ENCODE measurements at regions not wholly inside any gene's neighbourhood (a gene's known extent, or its start where the extent isn't known, plus 50 kb on each side); places are given as distances from the start of the nearest gene placed in this dataset.
"Not testable (repeated sequence)": the region's sequence is repeated elsewhere in the genome, so short reads cannot be mapped to it uniquely, and the experiment has no call there.

- no peak for DNase-seq (ENCODE audit: low read depth, low spot score)
Observed at GRCh38 chr7:52779004-52779403, 256.4 kb upstream of the POM121L12 start.

DNA sequence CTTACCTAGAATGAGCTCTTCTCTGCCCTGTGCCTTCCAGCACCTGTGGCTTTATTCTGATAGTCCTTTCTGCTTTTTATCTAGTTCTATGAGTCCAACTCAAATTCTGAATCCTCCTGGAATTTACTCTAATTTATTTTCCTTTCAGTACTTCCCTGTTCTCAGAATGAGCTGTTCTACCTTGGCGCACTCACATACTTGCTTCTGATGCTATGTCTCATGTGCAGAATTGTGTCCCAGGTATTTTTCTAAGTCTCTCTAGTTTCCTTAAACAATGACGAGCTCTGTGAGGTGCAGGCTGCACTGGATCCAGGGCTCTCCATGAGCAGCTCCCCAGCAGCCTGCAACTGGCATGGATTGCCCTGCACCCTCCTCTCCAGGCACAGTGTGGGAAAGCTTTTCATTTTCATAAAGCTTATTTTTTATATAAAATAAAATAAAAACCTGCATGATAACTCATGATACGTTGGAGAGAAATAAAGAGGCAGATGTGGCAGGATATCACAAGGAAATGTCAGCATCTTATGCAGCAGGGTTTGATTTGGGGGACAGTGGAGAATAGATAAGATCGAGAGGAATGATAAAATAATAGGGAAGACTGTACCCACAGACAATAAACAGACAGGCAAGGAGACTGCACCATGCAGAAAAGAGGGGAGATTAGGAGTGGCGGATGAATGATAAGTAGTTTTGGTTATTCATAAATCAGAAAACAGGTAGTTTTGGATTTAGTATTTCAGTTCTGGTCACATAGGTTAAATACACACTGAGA is 258.2 kb upstream of the POM121L12 start:
- no peak for DNase-seq (ENCODE audit: low read depth, low spot score)

DNA sequence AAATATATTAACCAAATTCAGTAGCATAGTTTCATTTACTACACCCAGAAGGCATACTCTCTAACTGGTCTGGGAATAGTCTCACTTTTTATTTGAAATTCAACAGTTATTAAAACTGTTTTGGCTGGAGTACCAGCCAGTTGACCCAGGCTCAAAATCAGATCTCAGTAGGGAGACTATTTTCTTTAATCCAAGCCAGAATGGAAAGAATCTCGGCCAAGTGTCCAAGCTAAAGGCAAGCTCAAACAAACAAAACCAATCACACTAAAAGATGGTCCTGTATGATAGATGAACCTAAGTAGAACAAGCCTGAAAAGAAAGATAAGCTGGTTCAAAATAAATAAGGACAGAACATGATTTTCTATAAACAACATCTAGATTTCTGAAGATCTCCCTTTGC is 259.6 kb upstream of the POM121L12 start:
- DNase-seq (ENCODE audit: low read depth, low spot score): no peak

GRCh38 chr7:52771177-52771576 is 264.3 kb upstream of the POM121L12 start:
- no peak for DNase-seq (ENCODE audit: low read depth, low spot score)

DNA sequence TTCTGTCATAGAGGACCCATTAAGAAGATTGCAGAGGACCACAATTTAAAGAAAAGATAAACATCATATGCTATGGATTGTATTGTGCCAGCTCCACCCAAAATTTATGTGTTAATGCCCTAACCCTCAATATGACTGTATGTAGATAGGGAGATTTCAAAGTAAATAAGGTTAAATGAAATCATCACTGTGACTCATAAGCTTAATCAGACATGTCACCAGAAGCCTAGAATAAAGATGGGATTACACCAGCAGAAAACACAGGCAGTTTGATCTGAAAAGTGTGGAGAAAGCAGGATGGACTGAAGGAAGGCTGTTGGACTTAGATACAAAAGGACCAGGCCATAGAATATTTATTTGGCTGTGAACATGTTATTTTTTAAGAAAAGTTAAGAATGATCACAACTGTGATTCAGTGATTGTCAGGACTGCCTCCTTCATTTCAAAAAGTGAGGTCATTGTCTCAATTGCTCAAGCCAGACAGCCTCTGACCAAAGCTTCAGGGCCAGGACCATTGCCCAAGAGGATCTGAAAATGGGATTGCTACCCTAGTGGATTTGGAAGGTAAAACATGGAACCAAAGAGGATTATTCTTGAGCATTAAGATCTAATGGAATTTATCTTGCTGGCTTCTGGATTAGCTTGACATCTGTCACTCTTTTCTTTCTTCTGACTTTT is 270.8 kb upstream of the POM121L12 start:
- no peak for DNase-seq (ENCODE audit: low read depth, low spot score)

DNA sequence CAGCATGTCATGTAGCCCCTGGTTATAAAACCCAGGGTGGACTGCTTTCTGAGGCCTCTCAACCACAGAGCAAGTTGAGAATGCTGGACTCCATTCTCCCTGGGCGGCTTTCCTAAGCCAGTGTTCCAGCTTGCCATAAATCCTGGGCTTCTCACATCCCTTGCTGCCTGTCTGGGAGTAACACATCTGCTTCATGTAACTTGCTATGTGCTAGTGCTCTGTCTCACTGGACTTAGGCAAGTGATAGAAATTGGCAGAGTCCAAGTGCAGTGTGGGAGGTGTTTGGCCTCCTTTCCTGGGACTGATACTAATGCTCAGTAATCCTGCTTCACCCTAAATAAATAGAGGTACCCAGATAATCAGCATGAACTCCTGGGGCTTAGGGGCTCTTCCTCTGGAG is 277.1 kb upstream of the POM121L12 start:
- DNase-seq (ENCODE audit: low read depth, low spot score): no peak

DNA sequence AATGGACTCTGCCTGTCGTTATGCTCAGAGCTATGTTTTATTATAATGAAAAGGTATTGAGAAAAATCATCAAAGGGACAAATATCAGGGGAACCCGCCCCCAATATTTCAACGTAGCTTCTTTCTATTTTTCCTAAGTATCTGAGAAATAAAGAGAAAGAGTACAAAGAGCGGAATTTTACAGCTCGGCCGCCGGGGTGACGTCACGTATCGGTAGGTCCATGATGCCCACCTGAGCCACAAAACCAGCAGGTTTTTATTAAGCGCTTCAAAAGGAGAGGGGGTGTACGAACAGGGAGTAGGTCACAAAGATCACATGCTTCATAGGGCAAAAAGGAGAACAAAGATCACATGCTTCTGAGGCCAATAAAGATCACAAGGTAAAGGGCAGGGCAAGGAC is 281.6 kb upstream of the POM121L12 start:
- DNase-seq (ENCODE audit: low read depth, low spot score): no peak

DNA sequence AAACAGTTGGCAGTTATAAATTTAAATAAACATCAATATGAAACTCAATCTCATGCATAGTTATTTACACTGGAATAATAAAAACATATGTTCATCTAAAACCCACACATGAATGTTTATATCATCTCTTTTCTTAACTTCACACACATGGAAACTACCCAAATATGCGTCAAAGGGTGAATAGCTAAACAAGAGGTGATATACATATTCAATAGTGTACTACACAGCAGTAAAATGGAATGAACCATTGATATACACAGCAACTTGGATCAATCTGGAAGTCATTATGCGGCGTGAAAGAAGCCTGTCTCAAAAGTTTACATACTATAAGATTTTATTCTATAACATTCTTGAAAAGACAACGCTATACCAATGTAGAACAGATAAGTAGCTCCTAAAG is 282.5 kb upstream of the POM121L12 start:
- no peak for DNase-seq (ENCODE audit: low read depth, low spot score)

DNA sequence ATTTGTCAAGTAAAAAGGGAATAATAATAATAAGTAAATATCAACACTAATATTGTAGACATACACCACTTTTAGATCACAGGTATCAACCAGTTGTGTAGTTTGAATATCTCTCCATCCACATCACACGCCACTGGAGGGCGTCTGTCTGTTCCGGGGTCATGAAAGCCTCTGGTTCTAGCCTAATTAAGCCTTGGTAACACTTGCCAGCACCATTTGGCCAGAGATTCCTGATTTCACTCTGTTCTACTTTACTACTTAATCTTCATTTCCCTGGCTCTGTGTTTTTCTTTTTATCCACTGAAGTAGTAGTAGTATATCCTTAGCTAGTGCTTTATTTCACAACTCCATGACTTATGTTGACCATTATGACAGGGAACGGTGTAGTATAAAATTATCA is 285.6 kb upstream of the POM121L12 start:
- DNase-seq (ENCODE audit: low read depth, low spot score): no peak

GRCh38 chr7:52747817-52748216 is 287.6 kb upstream of the POM121L12 start:
- DNase-seq (ENCODE audit: low read depth, low spot score): no peak

DNA sequence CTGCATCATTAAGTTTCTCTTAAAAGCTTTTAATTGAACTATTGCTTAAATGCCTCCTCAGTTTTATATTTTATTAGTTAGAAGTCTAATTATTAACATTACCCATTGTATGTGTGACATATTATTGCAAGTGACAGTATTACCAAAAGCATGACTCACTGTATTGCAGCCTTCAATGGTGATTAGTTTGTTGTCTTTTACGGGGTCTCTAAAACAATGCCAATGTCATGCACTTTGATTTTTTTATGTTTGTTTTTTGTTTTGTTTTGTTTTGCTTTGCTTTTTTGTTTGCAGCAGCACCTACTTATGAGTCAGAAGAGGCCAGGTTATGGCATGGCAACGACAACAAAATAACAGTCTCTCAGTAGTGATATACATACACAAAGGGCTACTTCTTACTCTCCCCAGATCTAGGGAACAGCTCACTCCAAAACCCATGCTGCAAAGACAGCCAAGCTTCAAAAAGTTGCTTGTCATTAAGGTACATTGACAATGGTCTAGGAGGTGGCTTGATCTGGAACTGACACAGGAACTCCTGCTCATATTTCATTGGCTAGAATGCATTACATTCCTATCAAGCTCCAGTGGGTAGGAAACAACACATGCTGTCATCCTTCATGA is 293.7 kb upstream of the POM121L12 start:
- no peak for DNase-seq (ENCODE audit: low read depth, low spot score)

DNA sequence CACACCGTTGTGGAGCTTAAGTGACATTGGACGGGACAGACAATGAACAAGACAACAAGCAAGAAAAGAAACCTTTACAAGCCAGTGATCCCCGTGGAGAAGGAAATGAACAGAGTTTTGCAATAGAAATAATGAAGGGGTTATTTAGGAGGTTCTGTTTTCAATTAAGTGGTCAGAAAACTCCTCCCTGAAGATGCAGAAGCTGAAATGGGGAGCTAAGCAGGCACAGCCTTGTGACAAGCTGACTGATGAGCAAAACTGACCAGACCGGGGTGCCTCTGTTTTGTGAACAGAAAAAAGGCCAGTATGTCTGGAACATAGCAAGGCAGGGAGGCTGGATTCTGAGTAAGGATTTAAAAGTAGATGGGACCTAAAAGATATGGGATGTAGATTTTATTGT is 299.8 kb upstream of the POM121L12 start:
- DNase-seq (ENCODE audit: low read depth, low spot score): no peak

GRCh38 chr7:52728683-52729082 is 306.8 kb upstream of the POM121L12 start:
- not testable (repeated sequence) for DNase-seq (ENCODE audit: low read depth, low spot score)

DNA sequence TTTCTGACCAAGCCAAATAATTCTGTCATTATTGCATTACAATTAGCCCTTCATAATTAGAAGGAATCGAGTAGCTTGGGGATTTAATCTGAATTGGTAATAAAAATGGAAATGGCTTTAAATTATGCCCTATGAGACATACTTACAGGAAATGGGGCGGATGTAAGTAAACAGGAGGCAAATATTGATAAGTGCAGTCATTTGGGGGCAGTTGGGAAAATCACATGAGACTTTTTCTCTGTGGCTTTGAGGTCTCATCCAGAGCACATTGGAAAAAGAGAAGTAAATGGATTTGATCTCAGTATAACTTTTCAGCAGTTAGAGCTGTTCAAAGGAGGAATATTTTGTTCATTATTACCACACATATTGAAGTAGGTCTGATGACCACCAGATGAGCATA is 307.8 kb upstream of the POM121L12 start:
- DNase-seq (ENCODE audit: low read depth, low spot score): no peak

DNA sequence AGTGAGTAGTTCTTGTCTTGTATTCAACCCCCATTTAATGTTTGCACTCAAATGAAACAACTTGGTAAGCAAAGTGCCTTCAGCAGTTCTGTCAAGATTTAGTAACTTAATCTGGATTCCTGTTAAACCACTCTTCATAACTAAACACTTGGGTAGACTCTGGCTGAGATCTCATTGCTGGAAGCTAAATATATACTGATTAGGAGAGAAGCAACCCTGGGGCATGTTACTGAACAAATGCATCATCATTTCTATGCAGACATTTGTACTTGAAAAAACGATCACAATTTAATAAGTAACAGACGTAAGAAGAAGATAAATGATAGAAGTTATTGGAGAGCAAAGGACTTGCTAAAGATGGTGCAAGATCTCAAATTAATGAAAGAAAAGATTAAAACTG is 308.4 kb upstream of the POM121L12 start:
- no peak for DNase-seq (ENCODE audit: low read depth, low spot score)

DNA sequence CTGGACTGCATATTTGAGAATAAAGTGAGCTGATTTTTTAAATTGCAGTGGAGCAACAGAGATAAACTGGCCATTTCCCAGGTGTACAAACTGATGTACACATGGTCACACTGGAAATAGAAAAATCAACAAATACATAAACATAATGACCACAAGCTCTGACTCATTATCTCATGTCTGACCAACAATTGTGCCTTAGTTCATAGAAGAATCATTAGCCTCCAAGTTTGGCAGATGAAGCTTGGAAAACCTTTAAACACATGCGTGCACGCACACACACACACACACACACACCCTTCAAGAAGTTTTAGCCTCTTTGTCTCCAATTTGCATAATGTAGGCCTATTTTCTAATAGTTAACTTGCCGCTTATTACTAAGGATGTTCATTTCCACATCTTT is 308.9 kb upstream of the POM121L12 start:
- no peak for DNase-seq (ENCODE audit: low read depth, low spot score)

- no peak for DNase-seq (ENCODE audit: low read depth, low spot score)
Observed at GRCh38 chr7:52723606-52724005, 311.8 kb upstream of the POM121L12 start.

DNA sequence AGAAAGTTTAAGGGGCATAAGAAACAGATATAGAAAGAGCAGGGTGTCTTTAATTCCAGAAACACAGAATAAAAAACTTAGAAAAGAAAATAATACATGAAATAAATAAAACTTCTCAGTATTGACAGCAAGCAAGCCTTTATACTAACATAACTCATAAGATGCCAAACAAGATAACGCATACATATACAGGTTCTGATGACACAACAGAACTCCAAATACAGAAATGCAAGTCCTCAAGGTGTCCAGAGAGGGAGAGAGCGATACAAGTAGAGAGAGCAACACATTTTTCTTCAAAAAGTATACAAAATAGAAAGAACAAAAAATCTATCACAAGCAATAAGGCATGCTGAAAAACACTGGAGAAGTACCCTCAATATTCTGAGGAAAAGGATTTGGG is 314.6 kb upstream of the POM121L12 start:
- no peak for DNase-seq (ENCODE audit: low read depth, low spot score)

GRCh38 chr7:52719677-52720076 is 315.8 kb upstream of the POM121L12 start:
- DNase-seq (ENCODE audit: low read depth, low spot score): no peak

DNA sequence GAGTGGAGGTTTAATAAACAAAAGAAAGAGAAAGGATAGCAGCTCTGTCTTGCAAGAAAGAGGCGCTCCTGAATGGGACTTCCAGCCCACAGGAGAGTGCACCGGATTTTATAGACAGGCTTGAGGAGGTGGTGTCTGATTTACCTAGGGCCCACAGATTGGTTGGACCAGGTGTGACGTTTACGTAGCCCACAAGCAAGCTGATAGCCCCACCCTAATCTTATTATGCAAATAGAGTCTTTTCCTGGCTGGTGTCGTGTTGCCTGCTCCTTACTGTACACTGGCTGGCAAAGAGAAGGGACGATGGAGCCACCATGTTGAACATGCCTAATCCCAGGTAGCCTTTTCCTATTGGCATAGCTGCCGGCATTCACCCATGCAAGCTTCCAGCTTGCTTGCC is 319.7 kb upstream of the POM121L12 start:
- DNase-seq (ENCODE audit: low read depth, low spot score): no peak

GRCh38 chr7:52712938-52713337 is 322.5 kb upstream of the POM121L12 start:
- DNase-seq (ENCODE audit: low read depth, low spot score): no peak

- no peak for DNase-seq (ENCODE audit: low read depth, low spot score)
Observed at GRCh38 chr7:52711951-52712350, 323.5 kb upstream of the POM121L12 start.

GRCh38 chr7:52708846-52709245 is 326.6 kb upstream of the POM121L12 start:
- no peak for DNase-seq (ENCODE audit: low read depth, low spot score)
